ENCODE measurements at regions not wholly inside any gene's neighbourhood (a gene's known extent, or its start where the extent isn't known, plus 50 kb on each side); places are given as distances from the start of the nearest gene placed in this dataset.

- no TSS peak for BruUV-seq (replicated peaks)
- no peaks in the 10 kb centered on the region for H3K9me2 ChIP-seq (ENCODE audit: insufficient read depth, low read length)
- no peak for TF ChIP-seq EZH2phosphoT487 (IDR thresholded peaks at IDR 0.05; ENCODE audit: borderline replicate concordance, low read depth, low read length)
- TF ChIP-seq, protein P1, sequence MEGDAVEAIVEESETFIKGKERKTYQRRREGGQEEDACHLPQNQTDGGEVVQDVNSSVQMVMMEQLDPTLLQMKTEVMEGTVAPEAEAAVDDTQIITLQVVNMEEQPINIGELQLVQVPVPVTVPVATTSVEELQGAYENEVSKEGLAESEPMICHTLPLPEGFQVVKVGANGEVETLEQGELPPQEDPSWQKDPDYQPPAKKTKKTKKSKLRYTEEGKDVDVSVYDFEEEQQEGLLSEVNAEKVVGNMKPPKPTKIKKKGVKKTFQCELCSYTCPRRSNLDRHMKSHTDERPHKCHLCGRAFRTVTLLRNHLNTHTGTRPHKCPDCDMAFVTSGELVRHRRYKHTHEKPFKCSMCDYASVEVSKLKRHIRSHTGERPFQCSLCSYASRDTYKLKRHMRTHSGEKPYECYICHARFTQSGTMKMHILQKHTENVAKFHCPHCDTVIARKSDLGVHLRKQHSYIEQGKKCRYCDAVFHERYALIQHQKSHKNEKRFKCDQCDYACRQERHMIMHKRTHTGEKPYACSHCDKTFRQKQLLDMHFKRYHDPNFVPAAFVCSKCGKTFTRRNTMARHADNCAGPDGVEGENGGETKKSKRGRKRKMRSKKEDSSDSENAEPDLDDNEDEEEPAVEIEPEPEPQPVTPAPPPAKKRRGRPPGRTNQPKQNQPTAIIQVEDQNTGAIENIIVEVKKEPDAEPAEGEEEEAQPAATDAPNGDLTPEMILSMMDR (conservative IDR thresholded peaks at IDR 0.05; ENCODE audit: low read length), result no peak
Measured at GRCh38 chr18:39749154-39749553, 2183.6 kb upstream of the CELF4 start.

GRCh38 chr18:39748727-39749126, 2183.1 kb upstream of the CELF4 start:
- Histone ChIP-seq H3K4me3 (ENCODE audit: low read depth, low read length, poor library complexity, severe bottlenecking) (no peak overlapping the region), H3K9me2 (ENCODE audit: insufficient read depth, low read length) (no peaks in the 10 kb centered on the region), H3K36me3 (ENCODE audit: insufficient read depth, low read length) (no peaks in the 10 kb centered on the region), H3K4me2 (ENCODE audit: low read length) (no peak overlapping the region), H3K4me1 (ENCODE audit: insufficient read depth, low read length, poor library complexity, severe bottlenecking) (no peaks in the 10 kb centered on the region), H3K79me2 (ENCODE audit: insufficient read depth, low read depth, low read length) (no peaks in the 10 kb centered on the region), H2AFZ (ENCODE audit: low read length) (no peak overlapping the region), H4K20me1 (ENCODE audit: insufficient read depth, low read length) (no peaks in the 10 kb centered on the region), H3K27ac (ENCODE audit: low read depth, low read length, poor library complexity, severe bottlenecking) (no peak overlapping the region), H3K9me3 (ENCODE audit: low read length) (no peaks in the 10 kb centered on the region)
- ChIA-PET POLR2A (no interaction called here), CTCF (ENCODE audit: unreplicated experiment) (no interaction called here)
- no TSS peak for BruUV-seq (replicated peaks)
- DNase-seq (ENCODE audit: low spot score), result no peak
- intact Hi-C loops (cut with micrococcal nuclease; ENCODE audit: unreplicated experiment), result no loop called here
- TF ChIP-seq EZH2phosphoT487 (IDR thresholded peaks at IDR 0.05; ENCODE audit: borderline replicate concordance, low read depth, low read length), result no peak
- TF ChIP-seq, protein P1 (conservative IDR thresholded peaks at IDR 0.05; ENCODE audit: low read length), result no peak

More at GRCh38 chr18:39749154-39749553, 2183.6 kb upstream of the CELF4 start:
- Histone ChIP-seq H3K9me3 (ENCODE audit: low read length) (no peaks in the 10 kb centered on the region), H3K4me2 (ENCODE audit: low read length) (no peak overlapping the region), H3K4me3 (ENCODE audit: low read depth, low read length, poor library complexity, severe bottlenecking) (no peak overlapping the region), H3K36me3 (ENCODE audit: insufficient read depth, low read length) (no peaks in the 10 kb centered on the region), H4K20me1 (ENCODE audit: insufficient read depth, low read length) (no peaks in the 10 kb centered on the region), H3K79me2 (ENCODE audit: insufficient read depth, low read depth, low read length) (no peaks in the 10 kb centered on the region), H2AFZ (ENCODE audit: low read length) (no peak overlapping the region), H3K27ac (ENCODE audit: low read depth, low read length, poor library complexity, severe bottlenecking) (no peak overlapping the region), H3K4me1 (ENCODE audit: insufficient read depth, low read length, poor library complexity, severe bottlenecking) (no peaks in the 10 kb centered on the region)
- no peak for DNase-seq (ENCODE audit: low spot score)
- POLR2A ChIA-PET, result no interaction called here
- CTCF ChIA-PET (ENCODE audit: unreplicated experiment), result no interaction called here
- intact Hi-C loops (cut with micrococcal nuclease; ENCODE audit: unreplicated experiment), result no loop called here

DNA sequence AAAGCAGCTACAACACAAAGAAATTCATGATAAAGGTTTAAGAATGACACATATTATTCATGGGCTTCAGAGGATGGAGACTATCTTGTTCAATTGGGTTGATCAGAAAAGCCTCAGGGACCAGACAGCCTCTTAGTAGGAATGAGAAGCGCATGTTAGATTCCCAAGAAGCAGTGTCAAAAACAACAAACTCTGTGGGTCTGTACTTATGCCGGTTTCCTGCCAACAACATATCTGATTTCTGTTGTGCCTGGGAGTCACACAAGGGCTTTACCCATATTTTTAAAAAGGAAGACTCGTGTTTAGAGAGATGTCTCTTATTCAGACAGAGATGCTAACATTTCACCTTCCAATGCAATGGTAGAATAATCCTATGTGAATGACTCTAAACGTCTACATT, 2180.6 kb upstream of the CELF4 start:
- Histone ChIP-seq H3K4me1 (ENCODE audit: insufficient read depth, low read length, poor library complexity, severe bottlenecking) (no peaks in the 10 kb centered on the region), H3K9me3 (ENCODE audit: low read length) (no peaks in the 10 kb centered on the region), H2AFZ (ENCODE audit: low read length) (no peak overlapping the region), H3K27ac (ENCODE audit: low read depth, low read length, poor library complexity, severe bottlenecking) (no peak overlapping the region), H3K79me2 (ENCODE audit: insufficient read depth, low read depth, low read length) (no peaks in the 10 kb centered on the region), H3K4me3 (ENCODE audit: low read depth, low read length, poor library complexity, severe bottlenecking) (no peak overlapping the region), H3K9me2 (ENCODE audit: insufficient read depth, low read length) (no peaks in the 10 kb centered on the region), H3K4me2 (ENCODE audit: low read length) (no peak overlapping the region), H4K20me1 (ENCODE audit: insufficient read depth, low read length) (no peaks in the 10 kb centered on the region), H3K36me3 (ENCODE audit: insufficient read depth, low read length) (no peaks in the 10 kb centered on the region)
- CTCF ChIA-PET (ENCODE audit: unreplicated experiment), result no interaction called here
- POLR2A ChIA-PET, result no interaction called here
- no TSS peak for BruUV-seq (replicated peaks)
- TF ChIP-seq EZH2phosphoT487 (IDR thresholded peaks at IDR 0.05; ENCODE audit: borderline replicate concordance, low read depth, low read length), result no peak
- TF ChIP-seq, protein P1 (conservative IDR thresholded peaks at IDR 0.05; ENCODE audit: low read length), result no peak
- DNase-seq (ENCODE audit: low spot score), result no peak
- intact Hi-C loops (cut with micrococcal nuclease; ENCODE audit: unreplicated experiment), result no loop called here
